GM12874 (cell line): ENCODE measurements at regions not wholly inside any gene's neighbourhood (a gene's known extent, or its start where the extent isn't known, plus 50 kb on each side); places are given as distances from the start of the nearest gene placed in this dataset.

ENCODE experiments used
- TF ChIP-seq, protein P1 (sequence below): IDR thresholded peaks from 2 replicates; pipeline ENCODE4 v1.5.1; 2011; ENCODE audit warnings: low read depth, mild to moderate bottlenecking, control low read depth, low read length, moderate library complexity; ENCODE audit not compliant: insufficient read depth

DNA sequence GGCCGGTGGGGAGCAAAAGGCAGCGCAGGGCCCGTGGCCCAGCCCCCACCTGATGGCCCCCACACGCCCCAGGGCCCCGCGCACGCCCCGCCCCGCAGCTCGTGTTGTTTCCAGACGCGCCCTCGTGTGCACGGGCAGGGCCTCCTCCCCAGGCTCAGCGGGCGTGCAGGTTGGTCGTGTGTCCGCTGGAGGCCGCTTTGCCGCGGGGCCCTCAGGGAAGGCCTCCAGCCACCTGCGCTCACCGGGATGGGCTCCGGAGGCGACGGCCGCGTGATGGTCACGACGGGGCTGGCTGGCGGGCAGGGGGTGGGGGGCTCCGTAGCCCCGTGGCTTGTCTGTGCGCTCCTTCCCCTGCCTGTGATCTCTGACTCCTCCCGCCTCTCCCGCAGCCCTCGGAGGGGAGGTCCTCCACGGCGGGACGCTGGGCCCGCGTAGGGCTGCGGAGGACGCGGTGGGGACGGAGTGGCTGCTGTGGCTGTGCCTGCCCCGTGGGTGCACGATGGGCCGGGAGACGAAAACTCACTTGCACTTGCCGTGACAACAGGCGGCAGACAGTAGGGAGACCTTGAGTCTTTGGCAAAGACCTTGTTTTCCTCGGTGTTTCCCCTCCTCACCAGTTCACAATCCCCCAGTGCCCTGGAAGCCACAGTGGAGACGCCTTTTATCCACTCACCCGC, 67.1 kb downstream of the RTP5 start:
- TF ChIP-seq, protein P1, sequence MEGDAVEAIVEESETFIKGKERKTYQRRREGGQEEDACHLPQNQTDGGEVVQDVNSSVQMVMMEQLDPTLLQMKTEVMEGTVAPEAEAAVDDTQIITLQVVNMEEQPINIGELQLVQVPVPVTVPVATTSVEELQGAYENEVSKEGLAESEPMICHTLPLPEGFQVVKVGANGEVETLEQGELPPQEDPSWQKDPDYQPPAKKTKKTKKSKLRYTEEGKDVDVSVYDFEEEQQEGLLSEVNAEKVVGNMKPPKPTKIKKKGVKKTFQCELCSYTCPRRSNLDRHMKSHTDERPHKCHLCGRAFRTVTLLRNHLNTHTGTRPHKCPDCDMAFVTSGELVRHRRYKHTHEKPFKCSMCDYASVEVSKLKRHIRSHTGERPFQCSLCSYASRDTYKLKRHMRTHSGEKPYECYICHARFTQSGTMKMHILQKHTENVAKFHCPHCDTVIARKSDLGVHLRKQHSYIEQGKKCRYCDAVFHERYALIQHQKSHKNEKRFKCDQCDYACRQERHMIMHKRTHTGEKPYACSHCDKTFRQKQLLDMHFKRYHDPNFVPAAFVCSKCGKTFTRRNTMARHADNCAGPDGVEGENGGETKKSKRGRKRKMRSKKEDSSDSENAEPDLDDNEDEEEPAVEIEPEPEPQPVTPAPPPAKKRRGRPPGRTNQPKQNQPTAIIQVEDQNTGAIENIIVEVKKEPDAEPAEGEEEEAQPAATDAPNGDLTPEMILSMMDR = no peak

DNA sequence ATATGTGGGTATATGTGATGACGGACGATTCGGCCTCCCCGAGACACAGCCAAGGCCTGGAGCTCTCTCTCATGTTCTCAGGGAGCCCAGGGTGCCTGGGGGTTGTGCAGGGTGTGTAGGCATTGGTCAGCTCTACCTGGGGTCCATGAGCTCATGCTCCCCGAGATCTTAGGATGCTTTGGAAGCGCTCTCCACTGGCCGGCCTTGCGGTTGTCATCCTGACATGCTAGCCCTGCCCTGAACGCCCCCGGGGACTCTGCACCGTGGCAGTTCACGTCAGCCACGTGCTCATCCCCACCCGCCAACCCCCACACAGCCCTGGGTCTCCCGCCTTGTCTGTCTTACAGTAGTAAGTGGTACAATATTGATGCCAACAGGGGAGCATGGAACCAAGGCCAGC, 67.8 kb downstream of the RTP5 start:
- TF ChIP-seq, protein P1 = no peak

DNA sequence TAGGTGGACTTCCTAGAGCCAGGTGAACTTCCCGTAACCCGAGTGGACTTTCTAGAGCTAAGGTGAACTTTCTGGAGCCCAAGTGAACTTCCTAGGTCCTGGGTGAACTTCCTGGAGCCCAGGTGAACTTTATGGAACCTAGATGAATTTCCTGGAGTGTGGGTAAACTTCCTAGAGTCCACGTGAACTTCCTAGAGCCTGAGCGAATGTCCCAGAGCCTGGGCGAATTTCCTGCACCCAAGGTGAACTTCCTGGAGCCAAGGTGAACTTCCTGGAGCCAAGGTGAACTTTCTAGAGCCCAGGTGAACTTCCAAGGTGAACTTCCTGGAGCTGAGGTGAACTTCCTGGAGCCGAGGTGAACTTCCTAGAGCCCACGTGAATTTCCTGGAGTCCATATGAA, 70.0 kb downstream of the RTP5 start:
- TF ChIP-seq, protein P1 = no peak

DNA sequence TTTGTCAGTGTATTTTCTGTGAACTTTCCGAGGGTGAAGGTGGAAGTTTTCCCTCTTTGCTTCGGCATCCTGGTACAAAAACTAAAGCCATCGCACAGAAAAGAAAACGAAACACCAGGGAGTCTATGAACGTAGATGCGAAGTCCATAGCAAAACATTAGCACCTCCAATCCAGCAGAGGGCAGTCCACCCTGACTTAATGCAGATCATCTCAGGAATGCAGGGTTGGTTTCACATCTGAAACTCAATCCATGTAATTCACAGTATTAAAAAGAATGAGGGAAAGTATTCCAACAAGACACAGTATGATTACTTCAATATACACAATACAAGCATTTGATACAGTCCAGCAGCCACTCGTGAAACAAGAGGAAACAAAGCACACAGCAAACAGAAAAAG, 70.8 kb downstream of the RTP5 start:
- TF ChIP-seq, protein P1 = peak; percentile 41; the same call in 1 of the 2 replicates

DNA sequence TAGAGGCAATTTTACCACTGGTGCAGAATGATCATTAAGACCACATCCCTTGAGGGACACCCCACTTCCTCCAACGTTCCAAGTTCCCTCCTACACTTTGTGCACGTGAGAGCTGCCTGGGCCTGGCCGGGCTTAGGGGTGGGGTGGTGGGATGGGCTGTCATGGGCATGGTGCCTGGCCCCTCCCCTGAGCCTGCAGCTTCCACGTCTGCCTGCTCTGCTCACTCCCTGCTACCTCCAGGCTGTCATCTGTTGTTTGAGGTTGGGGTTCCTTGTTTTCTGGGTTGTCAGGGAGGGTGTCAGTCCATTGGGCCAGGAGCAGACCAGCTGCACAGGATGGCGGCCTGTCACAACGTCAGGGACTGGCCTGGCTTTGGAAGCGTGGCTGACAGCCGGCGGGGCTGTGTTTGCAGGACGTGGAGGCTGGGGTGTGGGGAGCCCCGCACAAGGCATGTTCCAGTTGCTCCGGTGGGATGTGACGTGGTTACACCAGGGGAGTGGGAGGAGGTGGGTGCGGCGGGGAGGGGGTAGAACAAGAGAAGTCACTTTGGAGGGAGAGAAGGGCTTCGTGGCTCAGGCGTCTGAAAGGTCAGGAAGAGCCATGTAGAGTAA, 72.3 kb downstream of the RTP5 start:
- TF ChIP-seq, protein P1 = no peak

DNA sequence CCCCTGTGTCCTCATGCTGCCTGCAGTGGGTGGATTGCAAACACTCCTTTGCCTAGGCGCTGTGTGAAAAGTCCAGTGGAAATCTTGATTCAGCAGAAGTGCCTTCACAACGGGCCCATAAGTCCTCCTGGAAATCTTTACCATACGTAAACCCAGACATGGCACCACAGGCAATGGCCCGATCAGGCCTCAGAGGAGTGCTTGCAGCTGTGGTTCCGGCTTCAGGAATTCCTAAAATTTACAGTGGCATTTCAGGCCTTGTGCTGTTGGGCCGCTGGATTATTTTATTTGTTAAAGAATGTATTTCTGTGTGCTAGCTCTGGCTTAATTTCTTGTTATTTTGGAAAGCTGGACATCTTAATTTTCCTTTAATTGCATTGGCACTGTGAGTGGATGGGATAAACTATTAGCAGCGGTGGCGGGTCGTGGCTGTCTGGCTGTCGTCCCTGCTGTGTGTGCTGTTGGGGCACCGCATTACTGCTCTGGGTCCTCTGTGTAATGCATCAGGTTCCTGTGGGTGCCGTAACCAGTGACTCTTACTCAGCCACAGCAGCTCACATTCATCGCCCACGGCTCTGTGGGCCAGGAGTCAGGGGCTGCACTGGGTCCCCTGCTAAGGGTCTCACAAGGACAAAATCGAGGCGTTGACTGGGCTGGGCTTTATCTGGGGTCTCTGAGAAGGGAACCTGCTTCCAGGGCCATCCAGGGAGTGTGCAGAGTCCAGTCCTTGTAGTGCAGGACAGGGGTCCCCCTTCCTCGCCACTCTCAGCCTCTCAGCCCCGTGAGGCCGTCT, 73.1 kb downstream of the RTP5 start:
- TF ChIP-seq, protein P1 = no peak

DNA sequence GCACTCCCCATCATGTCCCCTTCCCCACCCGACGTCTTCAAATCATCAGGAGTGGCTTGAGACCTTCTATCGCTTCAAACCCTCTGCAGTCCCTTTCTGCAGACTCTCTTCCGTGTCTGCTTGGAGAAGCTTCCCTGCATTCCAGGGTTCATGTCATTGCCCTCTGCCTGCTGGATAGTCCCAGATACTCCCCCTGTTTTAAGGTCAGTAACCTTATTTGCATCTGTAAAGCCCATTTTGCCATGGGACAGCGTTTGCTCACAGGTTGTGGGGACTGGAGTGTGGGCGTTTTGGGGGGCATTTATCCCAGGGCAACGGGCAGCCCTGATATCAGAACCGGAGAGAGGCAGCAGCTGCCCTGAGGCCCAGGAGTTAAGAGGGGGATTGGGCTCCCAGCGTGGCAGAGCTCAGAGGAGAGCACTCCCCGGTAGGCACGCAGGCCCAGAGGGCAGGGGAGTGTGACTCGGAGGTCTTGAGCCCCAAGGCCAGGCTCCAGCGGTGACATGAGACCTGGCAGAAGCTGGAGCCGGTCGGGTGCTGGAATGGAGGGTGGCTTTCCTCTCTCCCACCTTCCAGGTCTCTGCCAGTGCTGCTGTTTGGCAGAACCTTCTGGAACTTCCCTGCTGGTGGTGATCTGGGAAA, 73.8 kb downstream of the RTP5 start:
- TF ChIP-seq, protein P1 = no peak
